SU-DHL-6 (cell line): ENCODE measurements at regions not wholly inside any gene's neighbourhood (a gene's known extent, or its start where the extent isn't known, plus 50 kb on each side); places are given as distances from the start of the nearest gene placed in this dataset.

Experiments used
- EZH2phosphoT487 ChIP-seq: fragments of 200-600 bp; sonication (generic), shearing (Covaris generic); conservative IDR thresholded peaks from 2 replicates; pipeline ENCODE4 v1.6.1; 2018; ENCODE audit warnings: mild to moderate bottlenecking, antibody characterized with exemption, low read length, moderate library complexity, mixed read lengths
- TF ChIP-seq, protein P1 (sequence below): fragments of 200-600 bp; sonication (generic); IDR thresholded peaks from one replicate; pipeline ENCODE4 v1.5.1; 2017; ENCODE audit warnings: antibody characterized with exemption, mild to moderate bottlenecking, low read length, moderate library complexity; ENCODE audit not compliant: insufficient read depth, poor library complexity, severe bottlenecking

GRCh38 chr13:48146636-48147035 is 51.7 kb upstream of the MED4 start:
- TF ChIP-seq, protein P1, sequence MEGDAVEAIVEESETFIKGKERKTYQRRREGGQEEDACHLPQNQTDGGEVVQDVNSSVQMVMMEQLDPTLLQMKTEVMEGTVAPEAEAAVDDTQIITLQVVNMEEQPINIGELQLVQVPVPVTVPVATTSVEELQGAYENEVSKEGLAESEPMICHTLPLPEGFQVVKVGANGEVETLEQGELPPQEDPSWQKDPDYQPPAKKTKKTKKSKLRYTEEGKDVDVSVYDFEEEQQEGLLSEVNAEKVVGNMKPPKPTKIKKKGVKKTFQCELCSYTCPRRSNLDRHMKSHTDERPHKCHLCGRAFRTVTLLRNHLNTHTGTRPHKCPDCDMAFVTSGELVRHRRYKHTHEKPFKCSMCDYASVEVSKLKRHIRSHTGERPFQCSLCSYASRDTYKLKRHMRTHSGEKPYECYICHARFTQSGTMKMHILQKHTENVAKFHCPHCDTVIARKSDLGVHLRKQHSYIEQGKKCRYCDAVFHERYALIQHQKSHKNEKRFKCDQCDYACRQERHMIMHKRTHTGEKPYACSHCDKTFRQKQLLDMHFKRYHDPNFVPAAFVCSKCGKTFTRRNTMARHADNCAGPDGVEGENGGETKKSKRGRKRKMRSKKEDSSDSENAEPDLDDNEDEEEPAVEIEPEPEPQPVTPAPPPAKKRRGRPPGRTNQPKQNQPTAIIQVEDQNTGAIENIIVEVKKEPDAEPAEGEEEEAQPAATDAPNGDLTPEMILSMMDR, result no peak
- no peak for TF ChIP-seq EZH2phosphoT487
